GM18868 (cell line): ENCODE measurements at regions not wholly inside any gene's neighbourhood (a gene's known extent, or its start where the extent isn't known, plus 50 kb on each side); places are given as distances from the start of the nearest gene placed in this dataset.

Experiments
- ATAC-seq: cut with Tn5 transposase; IDR thresholded peaks from one replicate; pipeline ENCODE4 v1.9.1; 2021; ENCODE audit warnings: mild to moderate bottlenecking, moderate library complexity; ENCODE audit not compliant: unreplicated experiment

- no peak for ATAC-seq
Measured at GRCh38 chr9:582775-583174, 258.7 kb upstream of the DMRT1 start.

- ATAC-seq = no peak
Measured at GRCh38 chr9:587527-587926, 254.0 kb upstream of the DMRT1 start.

- no peak for ATAC-seq
Measured at GRCh38 chr9:588981-589380, 252.5 kb upstream of the DMRT1 start.

DNA sequence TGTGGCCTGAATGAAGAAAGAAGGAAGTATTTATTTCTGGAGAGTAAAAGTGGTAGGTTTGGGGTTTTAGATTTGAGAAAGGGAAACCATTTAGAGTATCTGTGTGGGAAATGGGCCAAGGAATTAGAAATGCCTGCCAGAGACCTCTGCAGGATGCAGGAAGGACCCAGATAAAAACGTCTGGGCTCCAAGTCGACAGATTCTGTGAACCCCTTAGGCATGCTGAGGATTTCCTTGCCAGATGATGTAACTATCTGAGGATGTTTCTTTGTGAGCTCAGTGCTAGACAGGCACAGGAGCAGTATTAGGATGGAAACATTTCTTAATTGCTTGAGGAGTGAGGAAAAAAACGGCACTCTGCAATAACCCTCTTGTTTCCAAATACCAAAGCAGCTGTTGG is 251.8 kb upstream of the DMRT1 start:
- no peak for ATAC-seq

DNA sequence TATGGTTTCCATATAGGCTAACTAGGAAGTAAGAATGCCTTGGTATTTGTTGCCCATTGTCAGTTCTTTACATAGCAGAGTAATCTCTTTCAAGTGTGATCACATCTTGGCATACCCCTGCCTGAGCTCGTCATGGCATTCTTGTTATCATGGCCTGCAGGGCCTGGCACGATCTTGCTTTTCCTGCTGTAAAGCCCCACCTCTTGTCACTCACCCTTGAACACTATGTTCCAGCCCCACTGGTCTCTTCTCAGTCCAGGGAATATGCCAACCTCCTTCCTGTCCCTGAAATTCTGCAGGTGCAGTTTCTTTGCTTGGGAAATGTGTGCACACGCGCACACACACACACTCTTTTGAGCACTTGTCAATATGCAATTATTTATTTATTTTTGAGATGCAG is 250.2 kb upstream of the DMRT1 start:
- no peak for ATAC-seq

DNA sequence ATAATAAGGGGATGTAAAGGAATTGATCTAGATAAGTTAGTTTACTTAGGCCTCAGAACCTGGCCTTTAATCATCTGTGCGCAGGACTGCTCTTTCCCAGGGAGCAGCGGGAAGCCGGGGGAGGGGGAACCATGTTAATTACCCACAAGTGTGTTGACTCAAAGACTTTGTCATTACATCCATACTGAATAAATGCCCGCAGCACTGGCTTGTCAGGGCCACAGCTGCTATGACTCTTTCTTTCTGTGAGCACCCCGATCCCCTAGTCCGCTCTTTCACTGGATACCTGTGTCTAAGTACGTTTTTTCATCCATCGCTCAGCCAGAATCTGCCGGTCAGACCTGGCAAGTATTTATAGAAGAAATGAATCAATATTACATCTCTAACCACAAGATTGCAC is 249.3 kb upstream of the DMRT1 start:
- no peak for ATAC-seq

- ATAC-seq = no peak
Measured at GRCh38 chr9:592733-593132, 248.8 kb upstream of the DMRT1 start.

DNA sequence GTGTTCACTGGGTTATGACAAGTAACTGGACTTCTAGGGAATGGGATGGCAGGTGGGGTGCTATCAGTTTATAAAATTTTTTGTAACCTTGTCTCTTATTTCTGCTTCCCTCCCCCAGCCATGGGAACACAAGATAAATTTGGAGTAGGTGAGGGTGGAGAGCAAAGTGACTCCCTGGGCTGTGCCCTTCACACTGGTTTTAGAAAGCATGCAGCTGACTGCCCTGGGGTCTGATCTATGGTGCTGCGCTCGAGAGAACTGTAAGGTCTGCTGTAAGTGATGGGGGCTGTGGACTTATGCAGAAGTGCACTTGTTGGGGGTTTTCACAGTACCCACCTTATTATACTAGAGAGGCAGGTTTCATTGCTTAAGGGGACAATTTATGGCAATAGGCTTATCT is 247.7 kb upstream of the DMRT1 start:
- no peak for ATAC-seq

GRCh38 chr9:596703-597102 is 244.8 kb upstream of the DMRT1 start:
- ATAC-seq = no peak

DNA sequence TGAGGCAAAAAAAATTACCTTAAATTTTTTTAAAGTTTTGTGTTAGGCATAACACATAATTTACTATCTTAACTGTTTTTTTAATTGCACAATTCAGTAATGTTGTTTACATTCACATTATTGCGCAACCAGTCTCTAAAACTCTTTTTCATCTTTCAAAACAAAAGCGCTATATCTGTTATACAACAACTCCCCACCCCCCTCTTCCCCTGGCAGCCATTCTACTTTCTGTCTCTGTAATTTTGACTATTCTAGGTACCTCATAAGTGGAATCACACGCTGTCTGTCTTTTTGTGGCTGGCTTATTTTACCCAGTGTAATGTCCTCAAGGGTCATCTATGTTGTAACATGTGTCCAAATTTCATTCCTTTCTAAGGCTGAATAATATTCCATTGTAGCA is 241.5 kb upstream of the DMRT1 start:
- no peak for ATAC-seq

GRCh38 chr9:602716-603115 is 238.8 kb upstream of the DMRT1 start:
- no peak for ATAC-seq

DNA sequence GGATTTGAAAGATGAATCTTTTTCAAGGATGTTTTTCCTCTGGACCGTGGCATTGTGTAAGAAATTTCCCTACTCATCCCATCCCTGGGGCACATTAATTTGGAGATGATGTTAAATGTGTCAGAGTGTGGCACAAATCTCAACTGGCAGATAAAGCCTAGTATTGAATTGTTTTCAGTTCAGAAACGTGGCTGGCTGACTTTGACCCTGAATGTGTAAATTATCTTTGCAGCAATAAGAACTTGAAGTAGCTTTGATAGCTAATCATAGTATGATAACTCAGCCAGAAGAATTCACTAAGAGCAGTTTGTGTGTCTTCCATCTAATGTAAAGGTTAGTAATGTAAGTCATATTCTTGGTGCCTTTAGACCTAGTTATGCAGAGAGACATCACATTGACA is 238.4 kb upstream of the DMRT1 start:
- no peak for ATAC-seq

DNA sequence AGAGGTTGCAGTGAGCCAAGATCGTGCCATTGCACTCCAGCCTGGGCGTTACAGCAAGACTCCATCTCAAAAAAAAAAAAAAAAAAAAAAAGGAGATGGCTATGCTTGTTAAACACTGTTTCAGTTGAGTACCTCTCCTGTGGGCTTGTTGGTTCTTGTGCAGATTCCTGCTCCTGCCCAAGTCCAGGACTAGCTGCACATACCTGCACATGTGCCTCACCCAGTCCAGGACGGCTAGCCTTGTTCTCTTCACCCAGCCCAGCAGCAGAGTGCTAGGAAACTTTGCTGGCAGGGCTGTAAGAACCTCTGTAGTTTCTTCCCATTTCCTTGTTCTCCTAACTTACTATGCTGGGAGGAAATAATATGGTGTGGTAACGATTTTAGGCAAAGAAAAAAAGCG is 234.1 kb upstream of the DMRT1 start:
- no peak for ATAC-seq

DNA sequence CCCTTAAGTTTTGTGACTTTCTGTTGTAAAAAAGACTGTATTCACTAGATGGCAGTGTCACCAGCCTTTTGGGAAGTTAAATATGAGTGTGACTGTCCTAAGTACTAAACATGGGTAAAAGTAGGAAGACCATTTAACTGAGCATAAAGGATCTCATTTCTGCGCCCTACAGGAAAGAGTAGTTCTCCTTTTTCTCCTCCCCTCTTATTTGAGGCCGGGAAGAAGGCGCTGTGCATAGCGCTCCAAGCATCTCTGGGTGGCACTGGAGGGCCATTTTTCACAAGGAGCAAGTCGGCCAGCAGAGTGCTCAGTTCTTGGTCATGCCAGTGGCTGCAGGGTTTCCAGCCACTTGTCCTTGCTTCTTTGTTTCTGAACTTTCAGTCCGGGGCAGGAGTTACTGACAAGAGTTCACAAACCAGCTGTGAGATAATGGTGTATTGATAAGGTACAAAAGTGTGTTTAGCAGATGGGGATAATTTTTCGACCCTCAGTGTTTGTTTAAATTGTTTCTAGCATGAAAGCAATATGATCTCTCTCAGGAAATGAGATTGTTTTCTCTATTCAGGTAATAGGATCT is 227.6 kb upstream of the DMRT1 start:
- peak; percentile 81 for ATAC-seq

GRCh38 chr9:614431-614830 is 227.1 kb upstream of the DMRT1 start:
- no peak for ATAC-seq

DNA sequence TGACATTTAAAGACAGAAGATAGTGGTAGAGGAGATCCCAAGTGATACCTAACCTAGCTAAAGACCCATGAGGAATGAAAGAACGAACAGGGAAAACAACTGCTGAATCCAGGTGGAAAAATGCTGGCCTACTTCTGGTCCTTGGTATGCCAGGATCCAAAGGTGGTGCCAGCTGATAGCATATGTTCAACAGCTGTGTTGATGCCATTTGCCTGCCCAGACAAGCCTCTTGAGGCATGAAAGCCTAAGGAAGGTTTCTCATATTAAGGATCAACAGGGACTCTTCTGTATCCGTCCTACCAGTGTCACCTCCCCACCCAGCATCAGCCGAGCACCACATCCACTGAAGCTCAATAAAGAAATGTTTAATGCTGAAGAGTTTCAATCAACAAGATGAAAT is 225.7 kb upstream of the DMRT1 start:
- no peak for ATAC-seq

DNA sequence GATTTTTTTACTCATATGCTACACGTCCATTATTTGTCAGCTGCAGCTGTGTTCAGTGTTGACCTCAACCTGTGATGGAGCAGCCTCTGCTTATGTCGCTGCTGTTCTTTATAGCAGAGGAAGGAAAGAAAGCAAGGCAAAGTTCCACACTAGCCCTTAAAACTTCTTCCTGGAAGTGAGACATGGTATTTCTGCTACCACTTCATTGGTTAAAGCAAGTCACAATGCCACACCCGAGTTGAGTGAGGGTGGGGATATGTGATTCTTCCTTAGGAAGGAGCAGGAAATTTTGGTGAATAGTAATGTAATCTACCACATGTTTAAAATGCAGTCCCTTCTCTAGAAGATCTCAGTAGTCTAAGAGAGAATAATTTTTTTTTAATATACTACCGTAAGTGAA is 224.8 kb upstream of the DMRT1 start:
- no peak for ATAC-seq

- ATAC-seq = no peak
Measured at GRCh38 chr9:617445-618085, 223.9 kb upstream of the DMRT1 start.

GRCh38 chr9:618478-618877 is 223.0 kb upstream of the DMRT1 start:
- ATAC-seq = no peak

GRCh38 chr9:621201-621855 is 220.2 kb upstream of the DMRT1 start:
- no peak for ATAC-seq

- no peak for ATAC-seq
Measured at GRCh38 chr9:624935-625500, 216.5 kb upstream of the DMRT1 start.

- no peak for ATAC-seq
Measured at GRCh38 chr9:625613-626012, 215.9 kb upstream of the DMRT1 start.
